ENCODE measurements at regions not wholly inside any gene's neighbourhood (a gene's known extent, or its start where the extent isn't known, plus 50 kb on each side); places are given as distances from the start of the nearest gene placed in this dataset.
"Not testable (repeated sequence)": the region's sequence is repeated elsewhere in the genome, so short reads cannot be mapped to it uniquely, and the experiment has no call there.

DNA sequence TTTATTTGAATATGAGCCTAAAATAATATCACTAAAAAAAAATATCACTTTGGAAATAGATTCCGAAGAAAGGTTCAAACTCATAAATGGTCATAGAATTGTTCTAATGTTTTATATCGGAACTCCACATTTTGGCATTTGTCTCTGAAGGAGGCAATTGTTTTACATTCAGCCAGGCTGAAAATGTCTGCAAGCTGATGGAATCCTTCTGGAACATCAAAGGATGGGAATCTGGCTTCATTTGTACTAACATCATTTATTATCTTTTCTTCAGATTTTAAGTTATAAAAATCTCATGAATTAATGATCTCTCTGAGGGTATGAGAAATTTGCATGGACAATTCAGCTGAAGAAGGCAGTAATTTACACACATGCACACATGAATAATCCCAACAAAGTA lies 251.4 kb upstream of the RGMA start:
- TF ChIP-seq, protein P1, sequence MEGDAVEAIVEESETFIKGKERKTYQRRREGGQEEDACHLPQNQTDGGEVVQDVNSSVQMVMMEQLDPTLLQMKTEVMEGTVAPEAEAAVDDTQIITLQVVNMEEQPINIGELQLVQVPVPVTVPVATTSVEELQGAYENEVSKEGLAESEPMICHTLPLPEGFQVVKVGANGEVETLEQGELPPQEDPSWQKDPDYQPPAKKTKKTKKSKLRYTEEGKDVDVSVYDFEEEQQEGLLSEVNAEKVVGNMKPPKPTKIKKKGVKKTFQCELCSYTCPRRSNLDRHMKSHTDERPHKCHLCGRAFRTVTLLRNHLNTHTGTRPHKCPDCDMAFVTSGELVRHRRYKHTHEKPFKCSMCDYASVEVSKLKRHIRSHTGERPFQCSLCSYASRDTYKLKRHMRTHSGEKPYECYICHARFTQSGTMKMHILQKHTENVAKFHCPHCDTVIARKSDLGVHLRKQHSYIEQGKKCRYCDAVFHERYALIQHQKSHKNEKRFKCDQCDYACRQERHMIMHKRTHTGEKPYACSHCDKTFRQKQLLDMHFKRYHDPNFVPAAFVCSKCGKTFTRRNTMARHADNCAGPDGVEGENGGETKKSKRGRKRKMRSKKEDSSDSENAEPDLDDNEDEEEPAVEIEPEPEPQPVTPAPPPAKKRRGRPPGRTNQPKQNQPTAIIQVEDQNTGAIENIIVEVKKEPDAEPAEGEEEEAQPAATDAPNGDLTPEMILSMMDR (IDR thresholded peaks at IDR 0.05): no peak
- no peak overlapping the region for H3K4me3 ChIP-seq
- H3K27me3 ChIP-seq: no peaks in the 10 kb centered on the region
- DNase-seq (no peak), ATAC-seq (no peak), FAIRE-seq (no peak)
- H3K27ac ChIP-seq: no peak overlapping the region
- no peaks in the 10 kb centered on the region for H3K4me1 ChIP-seq
- intact Hi-C loops (cut with DNase I): no loop called here
- no peaks in the 10 kb centered on the region for H3K9me3 ChIP-seq
- 85 to 90% methylated on average over 2 of the region's 2 CpGs for WGBS, 2 donors
- no peaks in the 10 kb centered on the region for H3K36me3 ChIP-seq

DNA sequence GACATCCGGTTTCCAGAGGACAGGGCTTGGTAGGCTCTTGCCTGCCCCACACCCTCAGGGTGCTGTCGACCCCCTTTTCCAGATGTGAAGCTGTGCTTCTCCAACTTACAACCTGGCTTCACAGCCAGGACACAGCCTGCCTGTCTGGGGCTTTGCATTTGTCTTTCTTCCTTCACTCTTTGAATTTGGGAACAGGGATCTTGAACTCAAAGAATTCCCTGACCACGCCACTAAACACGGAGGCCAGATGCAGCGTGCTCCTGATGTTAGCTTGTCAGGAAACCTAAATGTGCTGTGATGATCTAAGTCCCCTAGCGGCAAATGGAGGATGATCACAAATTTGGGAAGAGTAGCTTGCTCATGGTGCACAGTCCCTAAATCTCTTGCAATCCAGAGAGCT lies 244.8 kb upstream of the RGMA start:
- H3K27me3 ChIP-seq: no peaks in the 10 kb centered on the region
- ATAC-seq: no peak
- 78 to 87% methylated on average over 6 of the region's 6 CpGs for WGBS, 2 donors
- intact Hi-C loops (cut with DNase I): no loop called here
- H3K9me3 ChIP-seq: no peaks in the 10 kb centered on the region
- no peak overlapping the region for H3K27ac ChIP-seq
- H3K36me3 ChIP-seq: no peaks in the 10 kb centered on the region
- peaks cover 0 to 13% (median 10%) of the 10 kb centered on the region in 3 donors for H3K4me1 ChIP-seq
- TF ChIP-seq, protein P1 (IDR thresholded peaks at IDR 0.05): no peak
- DNase-seq: no peak
- FAIRE-seq: no peak
- no peak overlapping the region for H3K4me3 ChIP-seq

DNA sequence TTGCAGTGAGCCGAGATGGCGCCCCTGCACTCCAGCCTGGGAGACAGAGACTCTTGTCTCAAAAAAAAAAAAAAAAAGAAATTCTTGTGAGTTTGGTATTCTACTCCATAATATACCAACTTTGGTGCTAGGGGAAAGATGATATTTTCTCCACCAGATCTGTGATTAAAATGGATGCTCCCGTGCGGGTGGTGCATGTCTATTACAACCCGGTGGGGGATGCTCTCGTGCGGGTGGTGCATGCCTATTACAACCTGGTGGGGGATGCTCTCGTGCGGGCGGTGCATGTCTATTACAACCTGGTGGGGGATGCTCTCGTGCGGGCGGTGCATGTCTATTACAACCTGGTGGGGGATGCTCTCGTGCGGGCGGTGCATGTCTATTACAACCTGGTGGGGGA lies 244.1 kb upstream of the RGMA start:
- H3K9me3 ChIP-seq; H3K36me3 ChIP-seq; intact Hi-C loops (cut with DNase I); FAIRE-seq; H3K27me3 ChIP-seq; H3K27ac ChIP-seq; H3K4me3 ChIP-seq; ATAC-seq; DNase-seq: not testable (repeated sequence)
- H3K4me1 ChIP-seq: peaks cover 0 to 13% (median 10%) of the 10 kb centered on the region in 3 donors
- WGBS, 2 donors: 77 to 85% methylated on average over 13 to 16 of the region's 16 CpGs

DNA sequence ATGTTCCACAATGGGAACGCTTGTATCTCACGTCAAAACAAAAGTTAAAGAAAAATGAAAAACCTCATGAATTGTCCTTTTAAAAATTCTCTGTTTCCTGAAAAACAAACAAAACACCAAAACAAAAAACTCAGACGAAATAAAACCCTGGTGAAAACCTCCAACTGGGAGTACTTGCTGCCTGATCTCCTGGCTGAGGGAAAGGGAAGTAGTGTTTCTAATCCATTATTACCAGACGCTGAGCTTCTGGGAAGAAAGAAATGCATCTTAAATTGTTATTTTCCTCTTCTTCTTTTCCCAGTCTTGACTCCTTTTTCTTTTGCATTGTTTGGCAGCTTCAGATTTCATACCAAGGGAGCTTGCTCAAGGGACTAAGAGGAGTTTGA lies 243.2 kb upstream of the RGMA start:
- peaks cover 0 to 13% (median 10%) of the 10 kb centered on the region in 3 donors for H3K4me1 ChIP-seq
- ATAC-seq (peak in 1 of 4 donors; percentile 26), DNase-seq (no peak), FAIRE-seq (no peak)
- H3K27me3 ChIP-seq: no peaks in the 10 kb centered on the region
- H3K27ac ChIP-seq: peak overlapping the region in 1 of 4 donors; percentile 55
- TF ChIP-seq, protein P1 (IDR thresholded peaks at IDR 0.05): no peak
- H3K36me3 ChIP-seq: no peaks in the 10 kb centered on the region
- H3K9me3 ChIP-seq: no peaks in the 10 kb centered on the region
- intact Hi-C loops (cut with DNase I): no loop called here
- no peak overlapping the region for H3K4me3 ChIP-seq
- WGBS, 2 donors: 31 to 36% methylated on average over 4 of the region's 4 CpGs

DNA sequence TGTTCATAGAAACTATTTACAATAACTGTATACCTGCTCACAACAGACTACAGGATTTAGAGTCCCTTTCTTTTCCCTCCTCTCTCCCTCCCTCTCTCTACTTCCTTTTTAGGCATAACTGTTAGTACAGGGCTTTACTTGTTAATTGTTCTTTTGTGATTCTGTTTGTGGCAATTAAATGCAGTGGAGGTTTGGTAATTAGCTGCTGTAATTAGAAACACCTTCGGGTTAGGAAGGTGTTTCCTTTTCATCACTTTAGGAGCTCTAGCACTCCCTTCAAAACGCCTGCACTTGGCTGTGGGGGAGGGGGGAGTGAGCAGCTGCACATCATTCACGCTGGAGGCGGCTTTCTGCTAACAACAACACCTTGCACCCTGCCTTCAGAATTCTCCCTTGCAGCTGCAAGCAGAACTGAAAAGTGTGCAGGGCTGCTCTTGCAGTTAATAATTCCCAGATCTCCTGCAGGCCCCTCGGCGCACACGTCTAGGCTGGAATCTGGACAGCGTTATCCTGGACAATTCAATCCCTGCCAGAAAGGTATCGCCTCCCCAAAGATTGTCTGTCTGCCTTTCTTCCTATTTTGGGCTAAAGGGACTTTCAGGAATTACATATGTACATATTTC lies 242.6 kb upstream of the RGMA start:
- TF ChIP-seq, protein P1 (IDR thresholded peaks at IDR 0.05): no peak
- Histone ChIP-seq H3K9me3 (no peaks in the 10 kb centered on the region), H3K27me3 (no peaks in the 10 kb centered on the region), H3K4me1 (peaks cover 0 to 13% (median 10%) of the 10 kb centered on the region in 3 donors), H3K27ac (peak overlapping the region in 3 of 4 donors; percentile 12 to 55 (median 47)), H3K4me3 (peak overlapping the region in 1 of 4 donors; percentile 5), H3K36me3 (no peaks in the 10 kb centered on the region)
- peak; percentile 65 to 79 (median 72) for ATAC-seq
- intact Hi-C loops (cut with DNase I): no loop called here
- DNase-seq: peak in 4 of 6 donors; percentile 22 to 41 (median 30)
- FAIRE-seq: no peak
- WGBS, 2 donors: 14 to 17% methylated on average over 9 of the region's 9 CpGs
